ENCODE measurements at regions not wholly inside any gene's neighbourhood (a gene's known extent, or its start where the extent isn't known, plus 50 kb on each side); places are given as distances from the start of the nearest gene placed in this dataset.

DNA sequence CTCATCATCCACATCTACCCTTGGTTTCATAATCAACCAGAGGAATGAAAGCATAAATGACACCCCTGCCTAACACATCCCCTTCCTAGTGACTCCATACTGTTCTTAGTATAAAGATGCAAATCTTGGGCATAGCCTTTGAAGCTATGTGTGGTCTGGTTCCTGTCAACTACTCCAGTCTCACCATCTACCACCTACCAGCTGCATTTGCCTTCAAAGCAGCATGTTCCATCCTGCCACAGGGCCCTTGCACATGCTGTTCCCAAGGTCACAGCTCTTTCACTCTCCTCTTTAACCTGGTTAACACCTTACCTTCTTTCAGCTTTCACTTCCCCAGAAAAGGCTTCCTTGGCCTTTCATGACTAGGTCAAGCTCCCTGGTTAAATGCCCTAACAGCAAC is 62.3 kb upstream of the ARHGEF3 start:
- no peak for DNase-seq (ENCODE audit: low read depth)

DNA sequence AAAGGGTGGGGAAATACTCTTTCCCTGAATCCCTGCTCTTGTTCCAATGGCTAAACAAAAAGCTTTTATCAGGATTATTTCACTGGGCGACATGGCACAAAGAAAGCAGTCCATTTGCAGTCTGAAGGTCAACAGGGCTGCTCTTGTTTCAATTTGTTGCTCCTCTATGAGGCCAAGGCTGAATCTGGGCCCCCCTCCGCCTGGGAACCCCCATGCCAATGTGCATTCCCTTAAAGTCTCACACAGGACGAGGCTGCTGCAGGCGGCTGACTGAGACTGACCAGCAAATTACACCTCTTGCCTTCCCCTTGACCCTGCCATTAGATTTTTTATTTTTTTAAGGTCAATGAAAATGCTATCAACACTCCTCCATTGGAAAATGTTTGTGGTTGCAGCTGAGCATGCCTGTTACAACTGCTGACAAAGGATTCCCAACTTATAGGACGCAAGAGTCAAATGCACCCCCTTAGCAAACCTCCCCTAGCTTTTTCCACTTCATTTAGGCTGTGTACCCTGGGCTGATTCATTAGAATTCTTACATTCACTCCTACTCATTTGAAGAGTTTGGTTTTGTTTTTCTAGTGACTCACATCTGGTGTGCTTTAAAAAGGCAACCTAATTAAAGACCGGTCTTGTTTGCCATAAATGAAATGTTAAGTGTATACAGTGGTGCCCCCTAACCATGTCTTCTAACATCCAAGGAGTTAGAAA is 60.8 kb upstream of the ARHGEF3 start:
- DNase-seq (ENCODE audit: low read depth) = peak; percentile 29

DNA sequence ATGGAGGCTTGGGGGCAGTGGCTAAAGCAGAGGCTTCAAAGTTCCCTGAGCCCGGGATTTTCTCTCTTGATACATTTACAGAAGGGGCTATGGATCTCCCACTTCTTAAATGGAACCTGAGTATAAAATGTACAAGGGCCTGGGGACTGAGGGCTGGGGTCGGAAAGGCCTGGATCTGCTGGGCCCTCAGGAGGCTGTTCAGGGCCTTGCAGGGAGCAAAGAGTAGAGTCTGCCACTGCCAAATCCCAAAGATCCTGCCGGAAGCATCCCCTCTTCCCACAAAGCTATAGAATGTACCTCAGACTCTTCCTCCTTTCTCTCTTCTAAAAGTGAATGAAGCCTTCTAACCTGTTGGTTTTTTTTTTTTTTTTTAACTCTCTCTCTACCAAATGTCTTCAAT is 59.8 kb upstream of the ARHGEF3 start:
- no peak for DNase-seq (ENCODE audit: low read depth)

DNA sequence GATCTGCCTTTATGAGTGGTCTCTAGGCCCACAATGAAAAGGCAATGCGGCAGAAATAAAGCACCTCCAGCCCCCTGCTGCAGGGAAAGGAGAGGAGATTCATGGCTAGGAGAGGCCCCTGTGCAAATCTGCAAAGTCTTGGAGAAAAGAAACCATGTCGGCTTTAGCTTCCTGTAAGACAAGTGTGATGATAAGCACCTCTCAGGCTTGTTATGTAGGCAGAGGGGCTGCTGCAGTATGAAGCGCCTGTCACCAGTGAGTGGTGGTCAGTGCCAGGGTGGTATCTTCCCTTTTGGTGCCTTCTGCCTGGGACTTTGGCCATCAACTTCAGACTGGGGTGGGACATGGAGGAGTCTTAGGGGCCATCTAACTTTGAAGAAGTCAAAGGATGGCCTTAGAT is 59.2 kb upstream of the ARHGEF3 start:
- DNase-seq (ENCODE audit: low read depth) = no peak

DNA sequence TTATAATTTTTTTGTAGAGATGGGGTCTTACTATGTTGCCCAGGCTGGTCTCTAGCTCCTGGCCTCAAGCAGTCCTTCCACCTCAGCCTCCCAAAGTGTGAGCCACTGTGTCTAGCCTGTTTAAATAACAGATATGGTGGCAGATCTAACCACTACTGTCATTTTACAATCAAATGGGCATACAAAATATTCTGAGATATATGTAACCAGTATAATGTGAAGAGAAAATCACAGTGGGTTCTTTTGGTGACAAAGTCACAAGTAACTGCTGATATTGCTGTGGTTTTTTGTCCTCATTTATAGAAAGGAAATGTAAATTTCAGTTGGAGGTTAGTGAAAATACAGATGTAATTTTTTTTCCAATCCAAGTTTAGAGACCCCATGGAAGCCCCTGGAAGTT is 58.6 kb upstream of the ARHGEF3 start:
- DNase-seq (ENCODE audit: low read depth) = no peak

DNA sequence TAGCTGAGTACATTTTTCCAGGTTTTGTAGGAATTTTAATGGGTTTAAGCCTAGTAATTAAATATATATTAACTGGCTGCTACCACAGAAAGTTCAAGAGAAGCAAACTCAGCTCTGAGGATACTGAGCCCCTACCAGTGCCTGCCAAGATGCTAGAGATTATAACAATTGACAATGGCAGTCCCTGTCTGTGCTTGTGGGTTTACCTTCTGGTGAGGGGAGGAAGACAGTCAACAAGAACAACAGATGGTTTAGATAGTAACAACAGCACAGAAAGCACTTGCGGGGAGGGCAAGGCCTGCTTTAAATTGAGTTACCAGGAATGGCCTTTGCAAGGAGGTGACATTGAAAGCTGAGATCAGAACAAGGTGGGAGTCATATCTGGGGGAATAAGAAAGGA is 56.6 kb upstream of the ARHGEF3 start:
- no peak for DNase-seq (ENCODE audit: low read depth)

DNA sequence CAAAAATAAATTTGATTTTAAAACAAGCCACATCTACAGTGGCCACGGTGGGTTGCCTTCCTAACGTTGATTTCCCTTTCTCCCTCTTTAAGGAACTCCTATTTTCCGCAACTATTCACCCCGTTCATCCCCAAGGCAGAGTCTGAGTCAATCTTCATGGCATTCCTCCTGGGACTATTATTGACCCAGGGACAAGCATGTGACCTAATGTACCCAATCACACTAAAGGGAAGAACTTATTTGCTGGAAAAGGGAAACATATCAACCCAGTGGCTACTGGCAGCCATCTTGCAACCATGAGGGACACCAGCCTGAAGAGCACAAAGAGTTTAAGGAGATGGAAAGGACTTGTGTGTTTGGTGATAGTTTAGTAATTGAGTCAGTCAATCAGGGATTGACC is 55.4 kb upstream of the ARHGEF3 start:
- DNase-seq (ENCODE audit: low read depth) = no peak

DNA sequence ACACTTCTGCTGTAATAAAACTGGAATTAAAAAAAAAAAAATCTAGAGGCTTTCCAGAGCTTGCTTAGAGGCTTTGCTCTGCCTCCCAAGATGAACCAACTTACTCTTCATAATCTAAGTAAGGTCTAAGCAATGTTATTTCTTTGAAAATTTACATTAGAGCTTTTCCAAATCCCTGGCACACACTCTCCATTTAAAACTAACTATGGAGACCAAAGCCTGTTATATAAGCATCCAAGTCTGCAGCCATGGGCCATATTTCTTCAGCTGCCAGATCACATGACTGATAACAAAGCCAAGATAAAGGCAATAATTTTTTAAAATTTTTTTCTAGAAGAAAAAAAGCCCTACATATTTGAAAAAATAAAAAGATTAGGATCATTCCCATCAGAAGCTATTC is 55.0 kb upstream of the ARHGEF3 start:
- DNase-seq (ENCODE audit: low read depth) = no peak

DNA sequence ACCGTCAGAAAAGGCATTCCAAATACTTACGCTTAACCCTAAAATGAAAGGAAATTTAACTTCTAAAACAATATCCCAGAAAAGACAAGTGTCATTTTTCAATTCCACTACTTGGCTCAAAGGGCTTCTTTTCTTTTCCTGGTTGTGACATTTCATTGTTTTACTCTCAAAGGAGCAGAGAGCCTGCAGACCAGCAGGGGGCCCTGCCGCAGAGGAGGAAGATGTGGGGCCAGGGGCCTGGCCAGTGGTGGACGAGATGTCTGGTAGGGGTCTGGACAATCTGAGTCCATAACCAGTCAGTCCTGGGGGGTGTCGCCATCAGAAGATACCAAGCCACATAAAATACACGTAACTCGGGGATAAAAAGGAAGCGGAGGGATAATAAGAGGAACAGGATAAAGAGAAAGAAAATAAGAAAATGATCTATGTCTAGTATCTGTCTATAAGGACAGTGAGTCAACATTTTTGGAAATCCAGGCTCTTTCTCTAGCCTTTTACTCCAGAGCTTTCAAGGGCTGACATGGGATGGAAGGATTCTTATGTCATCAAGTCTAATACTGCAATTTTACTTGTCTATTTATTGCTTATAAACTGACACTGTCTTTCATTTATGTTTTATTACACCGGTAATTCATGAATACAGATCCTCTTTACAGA is 54.2 kb upstream of the ARHGEF3 start:
- no peak for DNase-seq (ENCODE audit: low read depth)

DNA sequence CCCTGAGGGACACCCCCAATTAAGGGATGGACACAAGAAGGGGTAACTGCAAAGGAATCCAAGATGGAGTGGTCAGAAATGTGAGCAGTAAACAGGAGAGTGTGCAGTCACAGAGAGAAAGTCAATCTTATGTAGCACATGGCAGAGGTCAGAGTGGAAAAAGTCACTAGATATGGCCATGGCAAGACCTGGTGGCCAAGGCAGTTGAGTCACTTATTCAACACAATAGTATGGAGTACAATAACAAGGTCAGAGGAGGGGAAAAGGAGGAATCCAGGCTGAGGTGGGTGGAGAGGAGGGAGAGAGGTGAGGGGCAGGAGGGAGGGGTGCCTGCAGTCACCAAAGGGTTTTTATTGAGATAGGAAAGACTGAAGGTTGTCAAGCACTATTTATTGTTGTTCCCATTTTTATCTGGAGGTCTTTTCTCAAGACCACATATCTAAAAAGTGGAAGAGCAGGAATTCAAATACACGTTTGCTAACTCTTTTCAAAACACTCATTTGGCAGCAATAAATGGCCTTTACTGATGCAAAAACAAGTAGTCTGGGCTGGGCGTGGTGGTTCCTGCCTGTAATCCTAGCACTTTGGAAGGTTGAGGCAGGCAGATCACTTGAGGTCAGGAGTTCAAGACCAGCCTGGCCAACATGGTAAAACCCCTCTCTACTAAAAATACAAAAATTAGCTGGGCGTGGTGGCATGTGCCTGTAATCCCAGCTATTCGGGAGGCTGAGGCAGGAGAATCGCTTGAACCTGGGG is 53.3 kb upstream of the ARHGEF3 start:
- DNase-seq (ENCODE audit: low read depth) = no peak

DNA sequence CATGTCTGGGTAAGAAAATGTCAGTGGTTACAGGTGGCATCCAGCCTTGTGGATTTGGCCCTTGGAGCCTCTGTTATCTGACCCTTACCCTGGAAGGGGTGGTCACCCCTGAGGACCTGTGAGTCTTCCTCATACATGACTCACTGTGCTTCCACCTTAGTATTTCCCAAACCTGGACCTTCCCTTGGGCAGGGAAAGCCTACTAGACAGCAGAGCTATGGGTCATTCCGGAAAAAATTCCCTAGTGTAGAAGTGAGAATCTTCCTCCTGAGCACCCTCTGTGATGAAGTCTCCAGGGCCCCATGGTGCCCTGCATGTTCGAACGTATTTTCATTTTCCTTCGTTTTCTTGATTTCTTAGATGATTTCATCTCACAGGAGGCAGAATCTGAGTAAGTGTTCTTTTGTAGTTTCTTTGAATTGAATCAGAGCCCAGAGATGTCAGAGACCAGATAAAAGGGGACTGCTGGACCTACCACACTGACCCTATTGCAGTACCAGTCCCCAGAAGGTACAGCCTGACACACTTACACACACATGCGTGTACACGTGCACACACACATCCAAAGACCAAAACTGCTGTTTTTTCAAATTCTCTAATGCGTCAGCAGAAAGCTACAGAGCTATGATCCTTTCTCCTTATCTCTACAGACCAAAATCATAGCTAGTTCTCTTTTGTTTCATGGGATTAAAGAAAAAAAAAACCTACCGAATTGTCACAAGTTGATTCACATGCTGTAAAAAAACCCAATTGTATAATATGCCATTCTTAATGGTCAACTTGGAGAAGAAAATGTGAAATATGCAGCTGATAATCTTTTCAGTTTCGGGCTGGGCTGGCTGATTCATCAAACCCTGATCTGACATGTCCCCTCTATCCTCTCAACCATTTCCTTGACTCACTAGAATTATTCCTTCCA is 50.5 kb upstream of the ARHGEF3 start:
- DNase-seq (ENCODE audit: low read depth) = no peak

Data from HS-5 (cell line).